ENCODE measurements at regions not wholly inside any gene's neighbourhood (a gene's known extent, or its start where the extent isn't known, plus 50 kb on each side); places are given as distances from the start of the nearest gene placed in this dataset.

GRCh38 chr1:208501542-208501941 is 257.4 kb upstream of the PLXNA2 start:
- no peak for TF ChIP-seq CTCF (conservative IDR thresholded peaks at IDR 0.05; ENCODE audit: low read length)
- no peak for TF ChIP-seq EZH2phosphoT487 (IDR thresholded peaks at IDR 0.05; ENCODE audit: borderline replicate concordance)

Data from Loucy (cell line).